Inflammatory macrophage treated with lipopolysaccharide for 1 hour (primary cell): ENCODE measurements at regions not wholly inside any gene's neighbourhood (a gene's known extent, or its start where the extent isn't known, plus 50 kb on each side); places are given as distances from the start of the nearest gene placed in this dataset.

Experiments
- DNase-seq, 2 donors: peaks; one replicate each; pipeline ENCODE4 v3.0.0-alpha.2; 2020 to 2022

DNA sequence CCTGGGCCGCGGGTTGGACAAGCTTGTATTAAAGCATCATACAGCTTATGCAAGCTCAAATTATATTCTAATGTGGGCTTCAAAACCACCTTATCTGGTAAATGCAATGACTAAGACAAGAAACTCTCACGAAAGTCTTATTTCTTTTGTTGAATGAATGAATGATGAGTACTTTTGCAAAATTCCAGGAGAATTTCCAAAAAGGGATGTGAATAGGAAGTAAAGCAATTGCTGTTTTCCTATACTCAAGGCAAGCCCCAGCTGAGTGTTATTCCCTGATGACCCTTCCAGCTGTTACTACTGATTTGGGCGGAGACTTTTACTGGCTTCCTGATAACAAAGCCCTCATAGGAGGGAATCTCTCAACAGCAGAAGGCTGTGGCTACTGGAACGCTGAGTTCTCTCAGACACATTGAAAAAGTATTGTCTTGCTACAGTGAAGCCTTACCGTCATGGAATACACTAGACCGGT, 162.8 kb downstream of the SREK1 start:
- DNase-seq = no peak

DNA sequence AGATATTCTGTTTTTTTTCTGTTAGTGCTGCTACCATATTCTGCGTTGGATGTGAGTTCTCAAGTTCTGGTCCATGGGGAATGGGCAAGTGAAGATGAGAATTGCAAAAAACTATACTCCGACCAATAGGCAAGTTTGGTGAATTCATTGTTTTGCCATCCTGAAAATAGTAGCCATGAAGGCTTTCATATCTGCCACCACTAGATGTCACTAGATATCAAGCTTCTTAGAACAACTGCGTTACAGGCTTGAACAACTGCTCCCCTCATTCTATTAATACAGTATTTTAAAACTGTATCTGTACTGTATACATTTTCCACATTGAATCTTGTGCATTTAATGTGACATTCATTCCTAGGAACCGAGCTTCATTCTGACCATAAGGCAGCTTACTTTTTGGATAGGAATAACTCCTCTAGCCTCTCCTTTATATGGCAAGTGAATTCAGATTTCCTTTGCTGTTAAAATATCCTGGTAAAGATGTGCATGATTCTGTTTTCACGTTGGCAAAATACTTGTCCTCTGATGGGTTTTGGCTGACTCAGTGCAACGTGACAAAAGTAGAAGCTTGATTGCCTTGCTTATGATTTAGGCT, 163.6 kb downstream of the SREK1 start:
- DNase-seq = peak; percentile 50 to 87

DNA sequence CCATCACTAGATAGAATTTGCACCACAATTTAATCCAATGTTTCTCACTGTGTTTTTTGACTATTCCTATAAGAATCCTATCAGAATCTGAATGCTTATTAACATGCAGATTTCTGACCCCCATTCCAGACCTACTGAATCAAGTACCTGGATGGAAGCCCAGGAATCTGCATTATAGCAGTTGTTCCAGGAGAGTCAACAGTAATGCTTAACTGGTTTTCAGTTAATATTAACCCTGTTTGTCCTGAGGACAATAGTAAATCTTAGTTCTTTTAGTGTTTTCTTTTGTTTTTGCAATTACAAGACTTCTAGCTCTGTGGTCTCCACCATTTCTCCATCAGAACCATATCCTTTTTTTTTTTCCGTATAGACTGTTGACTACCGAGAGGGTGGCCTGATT, 168.2 kb downstream of the SREK1 start:
- DNase-seq = no peak

DNA sequence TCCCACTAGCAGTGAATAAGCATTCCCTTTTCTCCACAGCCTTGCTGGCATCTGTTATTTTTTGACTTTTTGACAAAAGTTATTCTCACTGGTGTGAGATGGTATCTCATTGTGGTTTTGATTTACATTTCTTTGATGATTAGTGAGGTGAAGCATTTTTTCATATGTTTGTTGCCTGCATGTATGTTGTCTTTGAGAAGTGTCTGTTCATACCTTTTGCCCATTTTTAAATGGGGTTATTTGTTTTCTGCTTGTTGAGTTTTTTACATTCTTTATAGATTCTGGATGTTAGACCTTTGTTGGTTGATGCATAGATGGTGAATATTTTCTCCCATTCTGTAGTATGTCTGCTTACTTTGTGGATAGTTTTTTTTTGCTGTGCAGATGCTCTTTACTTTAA, 171.7 kb downstream of the SREK1 start:
- DNase-seq = no peak

DNA sequence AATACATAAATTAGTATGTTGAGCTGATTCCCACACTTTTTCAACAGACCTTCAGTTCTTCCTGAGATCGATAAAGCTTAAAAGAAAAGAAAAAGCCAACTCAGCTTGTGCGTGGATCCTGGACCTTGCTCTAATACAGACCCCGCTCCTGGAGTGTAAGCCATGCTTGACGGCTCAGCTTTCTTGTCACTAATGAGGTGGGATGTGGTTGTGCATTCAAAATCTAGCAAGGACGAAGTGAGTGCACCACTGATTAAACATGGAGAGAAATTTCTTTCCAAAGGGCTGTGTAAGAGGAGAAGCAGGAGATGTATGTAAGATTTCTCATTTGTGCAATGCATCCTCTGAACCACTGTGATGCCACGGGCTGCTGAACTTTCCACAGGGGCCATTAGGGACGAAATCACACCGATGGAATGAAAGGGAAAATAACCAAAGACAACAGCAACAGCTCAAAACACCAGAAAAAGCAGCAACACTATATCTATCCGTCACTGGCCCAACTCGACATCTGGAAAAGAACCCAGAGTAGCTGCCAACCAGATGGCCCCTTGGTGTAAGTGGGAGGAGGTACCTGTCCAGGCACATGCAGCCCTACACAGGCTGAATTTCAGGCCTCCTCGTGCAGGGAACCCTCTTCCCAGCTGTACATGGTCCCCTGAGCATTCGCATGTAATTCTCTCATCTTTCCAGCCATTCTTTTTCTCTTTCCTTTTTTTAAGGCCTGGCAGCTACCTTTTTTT, 178.9 kb downstream of the SREK1 start:
- no peak for DNase-seq

DNA sequence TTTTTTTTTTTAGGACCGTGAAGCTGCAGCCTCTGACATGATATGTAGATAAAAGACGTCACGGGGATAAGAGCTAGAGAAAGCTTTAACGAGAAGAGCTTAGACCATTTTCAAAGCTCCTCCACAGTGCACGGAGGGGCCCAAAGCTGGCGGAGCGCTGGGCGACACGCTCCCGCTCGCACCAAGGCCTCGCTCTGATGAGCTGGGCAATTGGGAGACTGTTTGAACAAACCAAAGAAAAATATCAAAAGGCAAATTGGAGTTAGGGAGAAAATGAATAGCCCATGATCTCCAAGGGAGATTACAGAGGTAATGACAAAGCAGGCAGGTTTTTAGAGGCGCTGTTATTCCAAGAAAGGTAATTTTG, 179.4 kb downstream of the SREK1 start:
- no peak for DNase-seq

DNA sequence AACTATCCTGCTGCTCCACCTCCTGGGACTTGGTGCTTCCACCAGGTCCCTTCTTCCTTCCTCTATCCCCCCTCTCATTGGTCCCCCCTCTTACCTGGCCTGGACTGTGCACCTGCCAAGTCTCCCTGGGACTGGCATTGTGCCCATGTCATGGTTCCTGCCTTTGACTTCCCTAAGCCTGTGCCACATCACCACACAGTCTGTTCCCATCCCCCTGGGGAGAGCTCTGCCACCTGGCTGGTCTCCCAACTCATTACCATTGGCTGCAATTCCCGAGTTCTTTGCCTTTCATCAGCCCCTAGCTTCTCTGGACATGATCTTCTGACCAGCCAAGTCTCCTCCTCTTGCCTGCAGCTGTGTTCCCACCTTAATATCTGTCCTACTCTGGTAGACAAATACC, 180.3 kb downstream of the SREK1 start:
- no peak for DNase-seq

DNA sequence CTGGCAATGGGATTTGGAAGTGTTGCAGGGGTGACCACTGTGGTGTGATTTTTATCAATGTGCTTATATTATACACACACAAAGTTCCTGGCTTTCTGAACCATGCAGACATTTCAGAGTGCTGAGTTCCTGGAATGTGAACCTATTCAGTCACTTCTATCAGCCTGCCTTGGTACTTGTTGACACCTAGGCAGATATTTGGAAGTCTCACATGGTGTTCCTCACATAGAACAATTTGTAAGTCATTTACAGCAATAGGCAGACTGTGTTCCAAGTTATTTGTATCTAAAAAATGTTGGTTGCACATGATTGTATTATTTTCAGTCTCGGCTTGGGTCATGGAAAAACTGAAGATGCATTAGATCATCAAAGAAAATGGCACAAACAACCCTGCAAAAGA, 182.2 kb downstream of the SREK1 start:
- no peak for DNase-seq

DNA sequence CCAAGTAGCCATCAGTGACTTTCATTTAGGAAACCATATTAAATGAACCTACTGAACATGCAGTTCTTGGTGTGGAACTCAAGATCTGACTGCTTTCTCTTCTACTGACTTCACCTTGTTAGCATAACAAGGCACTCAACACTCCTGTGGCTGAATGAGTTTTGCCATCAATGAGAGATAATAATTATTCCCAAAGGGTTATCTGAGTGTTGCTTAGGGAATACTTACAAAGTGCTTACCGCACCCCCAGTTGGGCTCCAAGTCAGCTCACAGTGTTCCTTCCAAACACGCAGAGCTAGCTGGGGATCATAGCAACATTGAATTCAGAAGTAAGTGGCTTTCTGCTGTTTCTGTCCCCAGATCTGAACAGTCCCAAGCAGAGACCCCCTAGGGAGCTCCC, 182.9 kb downstream of the SREK1 start:
- DNase-seq = no peak

DNA sequence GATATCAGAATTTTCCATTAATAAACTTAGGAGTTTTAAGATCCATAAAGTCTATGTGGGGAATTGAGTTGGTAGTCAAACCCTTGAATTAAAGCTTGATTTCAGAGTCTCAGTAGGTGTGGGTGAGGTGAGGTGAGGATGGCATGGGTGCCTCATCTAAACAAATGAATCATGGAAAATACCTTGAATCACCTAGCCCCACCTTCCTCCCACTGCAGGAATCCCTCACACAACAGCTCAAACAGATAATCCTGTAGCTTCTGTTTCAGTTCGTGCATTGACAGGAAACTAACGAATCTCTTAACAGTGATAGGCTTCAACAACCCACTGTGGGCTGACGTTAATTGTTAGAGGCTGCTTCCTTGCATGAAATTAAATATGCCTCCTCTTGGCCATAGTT, 185.0 kb downstream of the SREK1 start:
- DNase-seq = no peak

DNA sequence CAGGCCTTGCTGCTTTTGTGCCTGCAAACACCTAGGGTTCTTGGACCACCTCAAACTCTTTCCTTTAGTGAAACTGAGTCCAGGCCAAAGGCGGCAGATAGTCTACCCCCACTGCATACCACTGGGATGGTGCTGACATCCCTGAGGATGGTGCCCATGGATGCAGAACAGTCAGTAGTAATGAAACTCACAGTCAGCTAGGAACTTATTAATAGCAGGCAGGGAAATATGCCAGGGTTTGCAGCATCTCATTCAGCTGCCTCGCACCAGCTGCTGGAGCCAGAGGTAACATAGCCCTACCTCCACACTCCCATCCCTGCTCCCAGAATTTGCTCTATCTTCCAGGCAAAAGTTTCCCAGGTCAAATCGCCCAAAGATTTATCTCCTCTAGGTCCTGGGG, 189.1 kb downstream of the SREK1 start:
- DNase-seq = no peak

DNA sequence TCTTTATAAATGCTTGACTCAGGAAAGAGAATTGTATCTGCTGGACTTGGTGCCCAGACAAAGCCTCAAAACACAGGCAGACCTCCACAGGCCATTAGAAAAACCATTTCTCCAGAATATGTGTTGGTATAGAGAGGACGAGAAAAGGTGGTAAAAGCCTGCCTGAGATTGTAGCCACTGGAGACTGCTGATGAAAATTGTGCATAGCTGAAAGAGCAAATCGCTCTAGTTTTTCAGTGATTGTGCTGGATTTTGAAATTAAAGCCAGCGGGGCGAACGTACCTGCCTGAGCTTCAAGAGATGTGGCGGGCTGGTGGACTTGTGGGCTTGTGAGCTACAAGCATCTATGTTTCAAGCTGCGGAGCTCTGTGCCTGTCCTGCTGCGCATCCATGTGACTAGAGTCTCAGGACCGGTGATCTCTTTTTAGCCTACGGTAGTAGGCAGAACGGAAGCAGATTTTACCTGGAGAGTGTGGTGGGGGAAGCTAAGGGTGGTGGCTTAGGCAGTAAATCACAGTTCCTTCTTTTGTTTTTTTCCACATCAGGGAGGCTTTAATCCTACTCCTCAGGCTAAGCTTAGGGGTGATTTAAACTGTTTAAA, 193.6 kb downstream of the SREK1 start:
- no peak for DNase-seq

DNA sequence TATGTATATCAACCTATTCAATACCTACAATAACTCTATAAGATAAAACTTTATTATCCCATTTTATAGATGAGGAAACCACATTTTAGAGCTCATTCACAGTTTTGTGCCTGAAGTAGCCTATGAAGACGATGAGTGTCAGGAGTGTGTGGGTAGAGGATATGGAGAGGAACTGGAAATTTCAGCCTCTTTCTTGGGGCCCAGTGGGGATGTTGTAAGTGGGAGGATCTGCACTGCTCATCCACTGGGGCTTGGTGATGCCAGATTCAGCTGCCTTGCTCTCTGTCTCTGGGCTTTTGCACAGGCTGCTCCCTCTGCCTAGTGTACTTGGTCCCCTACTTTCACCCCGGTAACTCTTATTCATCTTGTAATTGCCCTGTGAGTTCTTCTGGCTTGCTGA, 194.7 kb downstream of the SREK1 start:
- DNase-seq = peak; percentile 75 to 87

DNA sequence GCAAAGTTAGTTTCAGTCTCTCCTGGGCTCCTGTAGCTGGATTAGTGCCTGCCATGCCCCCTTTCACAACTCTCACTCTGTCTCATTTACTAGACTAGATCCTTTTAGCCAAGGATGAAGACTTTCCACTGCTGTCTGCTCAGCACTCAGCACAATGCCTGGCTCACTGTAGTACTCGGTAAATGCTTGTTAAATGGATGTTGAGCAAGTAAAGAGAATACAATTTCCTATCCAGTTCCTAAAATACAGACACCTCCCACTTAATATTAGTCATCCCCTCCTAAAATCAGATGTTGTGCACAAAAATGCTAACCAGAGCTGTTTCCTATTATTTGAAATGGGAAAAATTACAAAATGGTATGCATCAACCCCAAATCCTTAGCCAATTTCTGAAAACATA, 195.8 kb downstream of the SREK1 start:
- DNase-seq = peak; percentile 70 to 84

DNA sequence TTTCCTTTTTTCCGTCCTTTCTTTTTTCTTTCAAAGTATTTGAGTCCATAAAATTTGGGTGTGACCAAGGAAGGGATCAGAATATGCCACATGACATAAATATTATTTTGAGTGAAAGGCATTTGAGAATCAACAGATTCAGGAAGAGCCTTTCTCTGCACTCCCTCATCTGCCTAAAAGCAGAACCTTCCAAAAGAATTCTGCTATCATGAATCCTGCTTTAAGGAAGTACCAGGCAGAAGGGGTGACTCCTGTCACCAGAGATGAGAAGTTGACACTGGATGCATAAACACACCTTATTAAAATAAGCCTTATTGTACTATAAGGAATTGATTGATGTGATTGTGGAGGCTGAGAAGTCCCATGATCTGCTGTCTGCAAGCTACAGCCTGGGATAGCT, 196.7 kb downstream of the SREK1 start:
- peak; percentile 31 to 43 for DNase-seq

DNA sequence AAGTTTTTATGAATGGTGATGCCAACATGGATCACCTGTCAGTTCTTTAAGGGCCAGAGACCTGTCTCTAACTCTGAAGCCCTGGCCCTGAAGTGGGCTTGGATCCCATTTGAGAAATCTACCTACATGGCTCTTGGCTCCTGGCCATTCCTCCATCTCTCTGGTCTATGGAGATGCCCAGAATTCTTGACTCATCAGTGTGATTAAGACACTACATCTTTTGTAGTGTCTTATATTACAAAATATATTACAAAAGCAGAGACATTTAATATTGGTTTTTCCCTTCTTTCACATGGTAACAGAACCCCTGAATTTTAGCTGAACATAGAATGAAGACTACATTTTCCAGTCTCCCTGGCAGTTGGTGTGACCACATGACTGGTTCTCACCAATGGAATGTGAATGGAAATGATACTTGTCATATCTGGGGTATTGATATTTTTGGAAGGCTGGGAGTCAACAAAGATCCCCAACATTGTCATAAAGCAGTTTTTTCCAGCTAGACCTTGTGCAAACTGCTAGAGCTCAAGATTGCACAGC, 198.3 kb downstream of the SREK1 start:
- DNase-seq = peak; percentile 46 to 72

DNA sequence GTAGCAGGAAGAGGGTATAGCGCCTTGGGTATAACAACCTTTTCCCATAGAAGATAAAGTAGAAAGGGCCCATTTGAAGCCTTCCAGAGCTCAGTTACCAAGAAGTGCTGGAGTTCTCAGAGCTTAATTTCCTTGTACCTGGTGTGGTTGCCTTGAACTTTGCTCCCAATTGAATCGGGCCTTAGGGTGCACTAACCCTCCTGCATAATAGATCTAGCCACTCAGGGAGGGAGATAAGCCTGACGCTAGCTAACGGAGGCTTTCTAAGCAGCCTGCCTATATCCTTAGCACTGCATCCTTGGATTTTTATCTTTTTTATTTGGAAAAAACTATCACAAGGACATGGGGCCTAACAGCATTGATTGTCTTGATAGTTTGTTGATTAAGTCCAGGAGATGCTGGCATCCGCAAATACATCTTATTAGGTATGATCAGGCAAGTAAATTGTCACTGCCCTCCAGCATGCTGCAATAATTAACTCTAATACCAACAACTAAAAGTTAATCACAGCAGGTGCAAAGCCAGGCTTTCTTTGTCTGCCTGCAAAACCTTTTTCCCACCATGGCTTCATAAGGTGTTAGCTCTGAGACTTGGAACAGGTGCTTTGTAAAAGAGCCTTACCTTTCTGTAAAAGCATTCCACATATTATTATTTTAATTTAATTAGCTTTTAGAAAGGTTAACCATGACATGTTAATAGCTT, 199.4 kb downstream of the SREK1 start:
- no peak for DNase-seq

DNA sequence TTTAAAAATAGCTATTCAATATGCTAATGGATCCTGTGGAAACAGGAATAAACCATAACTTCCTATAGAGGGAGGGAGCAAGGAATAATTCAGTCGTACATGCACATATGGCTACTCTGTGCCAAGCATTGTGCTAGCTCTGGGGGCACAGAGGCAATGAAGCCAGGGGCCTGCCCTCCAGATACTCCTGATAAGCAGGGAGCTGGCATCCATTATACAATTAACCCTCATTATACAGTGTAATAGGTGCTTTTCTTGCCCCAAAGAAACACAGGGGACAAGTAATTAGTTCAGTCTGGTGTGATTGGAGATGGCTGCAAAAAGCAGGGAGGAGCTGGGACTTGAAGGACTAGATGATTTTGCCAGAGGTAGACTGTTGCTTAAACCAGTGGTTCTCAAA, 200.4 kb downstream of the SREK1 start:
- no peak for DNase-seq

DNA sequence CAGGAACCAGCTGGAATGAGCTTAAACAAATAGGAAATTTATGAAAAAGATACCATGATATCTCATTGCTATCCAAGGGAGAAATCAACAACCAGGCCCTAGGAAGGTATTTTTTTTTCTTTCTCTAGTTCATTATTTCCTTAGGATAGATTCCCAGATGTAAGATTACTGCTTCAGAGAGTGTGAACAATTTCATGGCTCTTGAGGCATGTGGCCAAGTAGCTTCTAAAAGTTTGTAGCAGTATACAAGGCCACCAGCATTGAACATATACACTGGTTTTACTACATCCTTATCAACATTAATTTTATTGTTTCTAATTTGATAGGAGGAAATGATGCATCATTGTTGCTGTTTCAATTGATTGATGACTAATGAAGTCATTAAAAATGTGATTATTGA, 201.2 kb downstream of the SREK1 start:
- no peak for DNase-seq

DNA sequence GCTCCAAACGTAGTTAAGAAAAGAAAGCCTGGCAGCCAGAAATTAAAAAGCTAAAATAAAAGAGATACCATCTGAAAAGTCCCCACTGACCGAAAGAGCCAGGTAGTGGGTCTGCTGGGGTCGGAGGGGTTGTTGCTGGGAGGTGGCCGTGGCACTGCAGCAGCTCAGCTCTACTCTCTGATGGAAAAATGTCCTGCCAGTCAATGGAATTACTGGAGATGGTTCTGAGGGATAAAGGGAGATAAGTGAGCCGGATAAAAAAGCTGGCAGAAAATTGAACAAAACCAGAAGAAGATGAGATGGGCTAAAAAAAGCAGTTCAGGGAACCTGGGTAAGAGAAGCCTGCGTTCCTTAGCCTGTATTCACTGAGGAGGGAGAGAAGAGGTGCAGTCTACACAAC, 202.8 kb downstream of the SREK1 start:
- DNase-seq = no peak

DNA sequence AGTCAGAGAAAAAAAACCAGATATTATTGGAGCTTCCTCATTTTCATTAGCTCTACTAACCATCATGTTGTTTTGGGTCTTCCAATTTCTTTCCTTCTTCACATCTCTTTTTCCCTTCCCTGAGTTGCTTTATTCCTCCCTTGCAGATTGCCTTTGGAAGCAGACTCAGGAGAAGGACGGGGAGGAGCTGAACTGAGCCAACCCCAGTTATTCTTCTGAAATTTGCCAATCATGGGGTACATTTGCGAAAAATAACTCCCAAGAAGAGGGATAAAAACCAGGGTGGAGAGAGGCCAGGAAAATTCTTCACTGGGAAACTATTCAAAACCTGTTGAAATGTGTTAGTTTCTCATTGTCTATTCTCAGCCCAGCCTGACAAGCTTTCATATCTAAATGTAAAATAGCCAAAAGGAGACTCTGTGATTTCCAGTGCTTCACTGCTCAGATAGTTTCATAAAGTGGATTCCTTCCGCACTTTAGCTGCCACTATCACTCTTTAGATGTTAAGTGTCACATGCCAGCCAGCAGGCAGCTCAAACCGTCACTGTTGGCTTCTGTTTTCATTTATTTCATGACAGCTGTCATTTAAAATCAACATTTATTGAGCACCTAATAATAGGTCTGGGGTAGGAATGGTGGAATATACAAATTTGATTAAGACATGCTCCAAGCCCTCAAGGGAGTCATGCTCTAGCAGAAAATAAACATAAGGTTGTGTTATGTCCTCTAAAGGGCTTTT, 204.5 kb downstream of the SREK1 start:
- no peak for DNase-seq

DNA sequence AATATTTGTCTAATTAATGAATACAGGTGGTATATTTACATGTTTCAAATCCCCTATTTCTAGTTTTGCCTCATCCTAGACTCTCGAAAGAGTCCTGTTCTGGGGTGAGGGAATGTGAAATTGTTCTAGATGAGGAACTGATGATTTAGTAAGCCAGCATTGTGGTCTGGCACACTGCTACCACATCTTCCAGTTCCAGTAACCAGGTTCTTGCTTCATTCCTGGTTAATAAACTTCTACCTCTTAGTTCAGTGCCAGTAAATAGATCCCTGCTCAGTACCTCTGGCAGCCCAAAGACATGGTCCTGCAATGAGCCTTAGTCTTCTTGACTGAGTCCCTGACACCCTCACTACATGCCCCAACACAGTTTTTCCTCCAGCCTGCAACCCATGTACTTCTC, 207.7 kb downstream of the SREK1 start:
- DNase-seq = peak; percentile 43 to 56

DNA sequence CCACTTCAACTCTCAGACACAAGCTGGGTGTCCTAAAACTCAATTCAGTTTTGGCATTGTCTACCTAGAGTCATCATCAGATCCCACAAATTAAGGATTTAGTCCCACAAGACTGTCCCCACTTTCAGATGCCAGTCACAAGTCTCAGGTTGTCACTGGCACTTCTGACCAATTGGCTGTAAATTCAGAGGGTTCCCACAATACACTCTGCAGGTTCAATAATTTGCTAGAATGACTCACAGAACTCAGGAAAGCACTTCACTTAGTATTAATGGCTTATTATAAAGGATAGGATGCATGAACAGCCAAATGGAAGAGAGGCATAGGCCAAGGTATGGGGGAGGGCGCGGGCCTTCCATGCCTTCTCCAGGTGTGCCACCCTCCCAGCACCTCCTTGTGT, 209.1 kb downstream of the SREK1 start:
- no peak for DNase-seq
